H1 (cell line): ENCODE measurements at regions not wholly inside any gene's neighbourhood (a gene's known extent, or its start where the extent isn't known, plus 50 kb on each side); places are given as distances from the start of the nearest gene placed in this dataset.

Experiments used
- ATF3 ChIP-seq: IDR thresholded peaks from 2 replicates; pipeline ENCODE4 v1.6.1; 2011; ENCODE audit warnings: low read depth, mild to moderate bottlenecking, low read length; ENCODE audit not compliant: insufficient read depth
- BRCA1 ChIP-seq: IDR thresholded peaks from 2 replicates; pipeline ENCODE4 v1.6.1; 2012; ENCODE audit warnings: low read depth, low read length, improper control_type of control experiment
- CHD7 ChIP-seq: fragments of 300-600 bp; sonication (generic); IDR thresholded peaks from 2 replicates; pipeline ENCODE4 v1.7.1; 2012; ENCODE audit warnings: low read length, moderate library complexity, mild to moderate bottlenecking, inconsistent platforms; ENCODE audit not compliant: insufficient replicate concordance
- EGR1 ChIP-seq: IDR thresholded peaks from 2 replicates; pipeline ENCODE4 v1.6.1; 2011; ENCODE audit warnings: low read depth, low read length, borderline replicate concordance
- JUND ChIP-seq: IDR thresholded peaks from 2 replicates; pipeline ENCODE4 v1.6.1; 2011; ENCODE audit warnings: mild to moderate bottlenecking, improper control_type of control experiment, low read length
- MAX ChIP-seq: IDR thresholded peaks from 2 replicates; pipeline ENCODE4 v1.6.1; 2012; ENCODE audit warnings: inconsistent platforms
- RNF2 ChIP-seq: fragments of 200-900, 300-1000 bp; sonication (generic); IDR thresholded peaks from 2 replicates; pipeline ENCODE4 v1.7.1; 2016; ENCODE audit warnings: borderline replicate concordance, low read depth, mild to moderate bottlenecking, antibody characterized with exemption, low read length; ENCODE audit not compliant: poor library complexity, severe bottlenecking; ENCODE audit errors: missing control alignments
- SP1 ChIP-seq: IDR thresholded peaks from 2 replicates; pipeline ENCODE4 v1.6.1; 2011; ENCODE audit warnings: low read depth, low read length

- TF ChIP-seq CHD7 (no peak), ATF3 (no peak), RNF2 (no peak), MAX (no peak), EGR1 (no peak), SP1 (no peak), BRCA1 (no peak), JUND (no peak)
- TF ChIP-seq, all 59 proteins: peak for 0
Measured at GRCh38 chr12:124449623-124450375, 117.6 kb downstream of the NCOR2 start (continued).
